Neural crest cell (in vitro differentiated cells): ENCODE measurements at regions not wholly inside any gene's neighbourhood (a gene's known extent, or its start where the extent isn't known, plus 50 kb on each side); places are given as distances from the start of the nearest gene placed in this dataset.

ENCODE experiments used
- DNase-seq: peaks from one replicate; pipeline ENCODE4 v3.0.0; 2021; ENCODE audit warnings: low read depth, mixed read lengths, low spot score
- H3K27ac Mint-ChIP-seq: one replicate; pipeline ENCODE4 v1.8.0; 2021; ENCODE audit warnings: mild to moderate bottlenecking, mixed read lengths; ENCODE audit not compliant: unreplicated experiment
- H3K27me3 Mint-ChIP-seq: 2 replicates; pipeline ENCODE4 v1.8.0; 2021; ENCODE audit warnings: low read depth, mild to moderate bottlenecking, mixed read lengths
- H3K36me3 Mint-ChIP-seq: 2 replicates; pipeline ENCODE4 v1.8.0; 2021; ENCODE audit warnings: low read depth, mild to moderate bottlenecking, mixed read lengths
- H3K4me1 Mint-ChIP-seq: 2 replicates; pipeline ENCODE4 v1.8.0; 2021; ENCODE audit warnings: mixed read lengths
- H3K4me3 Mint-ChIP-seq: one replicate; pipeline ENCODE4 v1.8.0; 2021; ENCODE audit warnings: mild to moderate bottlenecking, mixed read lengths
- H3K9me3 Mint-ChIP-seq: 2 replicates; pipeline ENCODE4 v1.8.0; 2021; ENCODE audit warnings: mixed read lengths
- CTCF ChIP-seq: fragments of 200-600 bp; sonication (generic); conservative IDR thresholded peaks from 2 replicates; pipeline ENCODE4 v1.5.0; 2021; ENCODE audit warnings: antibody characterized with exemption, mild to moderate bottlenecking

DNA sequence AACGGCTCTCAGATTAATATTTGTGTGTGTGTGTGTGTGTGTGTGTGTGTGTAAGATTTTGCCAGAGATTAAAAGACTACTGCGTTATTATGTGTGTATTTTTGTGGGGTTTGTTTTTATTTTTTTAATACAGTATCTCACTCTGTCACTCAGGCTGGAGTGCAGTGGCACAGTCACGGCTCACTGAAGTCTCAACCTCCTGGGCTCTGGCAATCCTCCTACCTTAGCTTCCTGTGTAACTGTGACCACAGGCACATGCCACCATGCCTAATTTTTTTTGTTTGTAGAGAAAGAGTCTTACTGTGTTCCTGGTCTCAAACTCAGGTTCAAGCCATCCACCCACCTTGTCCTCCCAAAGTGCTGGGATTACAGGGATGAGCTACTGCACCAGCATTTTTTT lies 87.2 kb downstream of the CYB561 start:
- no peak for DNase-seq
- TF ChIP-seq CTCF, result no peak
- Mint-ChIP-seq H3K4me1 (peaks cover 15% of the 10 kb centered on the region), H3K27ac (no peak overlapping the region), H3K4me3 (no peak overlapping the region), H3K27me3 (no peaks in the 10 kb centered on the region), H3K36me3 (peaks cover 5% of the 10 kb centered on the region), H3K9me3 (no peaks in the 10 kb centered on the region)

- Mint-ChIP-seq H3K27me3 (no peaks in the 10 kb centered on the region), H3K9me3 (no peaks in the 10 kb centered on the region), H3K27ac (no peak overlapping the region), H3K4me1 (peaks cover 15% of the 10 kb centered on the region), H3K4me3 (no peak overlapping the region), H3K36me3 (peaks cover 3% of the 10 kb centered on the region)
- TF ChIP-seq CTCF, result no peak
- no peak for DNase-seq
These were observed 84.9 kb downstream of the CYB561 start for GRCh38 chr17:63361182-63361581.

- H3K4me1 Mint-ChIP-seq, result peaks cover 11% of the 10 kb centered on the region
- H3K4me3 Mint-ChIP-seq, result no peak overlapping the region
- DNase-seq, result no peak
- no peaks in the 10 kb centered on the region for H3K27me3 Mint-ChIP-seq
- H3K36me3 Mint-ChIP-seq, result peaks cover 3% of the 10 kb centered on the region
- no peak for TF ChIP-seq CTCF
- no peak overlapping the region for H3K27ac Mint-ChIP-seq
- H3K9me3 Mint-ChIP-seq, result no peaks in the 10 kb centered on the region
These were observed 84.0 kb downstream of the CYB561 start for GRCh38 chr17:63362115-63362514.

GRCh38 chr17:63364387-63364786 lies 81.7 kb downstream of the CYB561 start:
- H3K27me3 Mint-ChIP-seq, result no peaks in the 10 kb centered on the region
- H3K27ac Mint-ChIP-seq, result no peak overlapping the region
- H3K4me3 Mint-ChIP-seq, result no peak overlapping the region
- peaks cover 3% of the 10 kb centered on the region for H3K36me3 Mint-ChIP-seq
- H3K4me1 Mint-ChIP-seq, result no peaks in the 10 kb centered on the region
- no peaks in the 10 kb centered on the region for H3K9me3 Mint-ChIP-seq
- no peak for TF ChIP-seq CTCF
- no peak for DNase-seq

DNA sequence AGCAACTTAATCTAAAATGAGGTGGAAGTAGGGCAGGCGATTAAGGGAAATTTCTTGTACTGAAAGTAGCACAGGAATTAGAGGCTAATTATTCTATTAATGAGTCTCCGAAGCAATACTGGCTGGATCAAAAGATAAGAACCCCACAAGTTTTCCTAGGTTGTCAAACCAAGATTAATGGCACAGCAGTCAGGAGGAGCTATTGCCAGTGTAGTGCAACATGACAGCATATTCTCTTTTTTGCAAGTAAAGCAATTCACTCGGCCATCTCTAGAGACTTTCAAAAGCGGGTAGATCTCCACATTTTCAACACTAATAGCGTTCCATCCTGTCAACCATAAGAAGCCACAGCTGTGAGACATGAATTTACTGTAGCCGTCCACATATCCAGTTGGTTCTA lies 81.2 kb downstream of the CYB561 start:
- no peak overlapping the region for H3K4me3 Mint-ChIP-seq
- H3K27me3 Mint-ChIP-seq, result no peaks in the 10 kb centered on the region
- no peak for TF ChIP-seq CTCF
- H3K4me1 Mint-ChIP-seq, result no peaks in the 10 kb centered on the region
- no peak for DNase-seq
- H3K9me3 Mint-ChIP-seq, result no peaks in the 10 kb centered on the region
- peaks cover 3% of the 10 kb centered on the region for H3K36me3 Mint-ChIP-seq
- no peak overlapping the region for H3K27ac Mint-ChIP-seq
